ENCODE measurements at regions not wholly inside any gene's neighbourhood (a gene's known extent, or its start where the extent isn't known, plus 50 kb on each side); places are given as distances from the start of the nearest gene placed in this dataset.

- Mint-ChIP-seq H3K27me3 (ENCODE audit: low read depth) (peaks cover 6% of the 10 kb centered on the region), H3K36me3 (ENCODE audit: insufficient read depth in 1 of 3, low read depth in 3 of 3) (peaks cover 0 to 4% (median 0%) of the 10 kb centered on the region in 3 experiments; a peak in 1 of 7 replicates), H3K4me3 (no peak overlapping the region), H3K27ac (no peak overlapping the region), H3K9me3 (peaks cover 0 to 3% of the 10 kb centered on the region in 2 experiments; a peak in 1 of 5 replicates), H3K4me1 (peaks cover 0 to 4% of the 10 kb centered on the region in 2 experiments; a peak in 1 of 4 replicates)
- Histone ChIP-seq H2BK20ac (ENCODE audit: low read depth, low read length, poor library complexity, severe bottlenecking) (no peak overlapping the region), H2BK12ac (ENCODE audit: insufficient read length, low read depth, low read length) (no peak overlapping the region), H3K18ac (ENCODE audit: insufficient read length, low read depth, low read length) (no peak overlapping the region), H3K79me1 (ENCODE audit: insufficient read depth, low read depth, low read length, poor library complexity, severe bottlenecking) (no peaks in the 10 kb centered on the region), H3K14ac (ENCODE audit: insufficient read depth, low read length) (no peak overlapping the region), H4K20me1 (ENCODE audit: control insufficient read depth, insufficient read depth, insufficient read length) (no peaks in the 10 kb centered on the region), H3K27ac (ENCODE audit: insufficient read length, low read depth, low read length) (no peak overlapping the region), H4K5ac (ENCODE audit: insufficient read length, low read depth, low read length) (no peak overlapping the region), H3K27me3 (ENCODE audit: insufficient read depth, low read length) (no peaks in the 10 kb centered on the region), H2BK120ac (ENCODE audit: low read depth, low read length, poor library complexity, severe bottlenecking) (no peak overlapping the region), H3K4me2 (ENCODE audit: insufficient read depth, insufficient read length, low read length) (no peak overlapping the region), H3K23ac (ENCODE audit: insufficient read length, low read depth, low read length) (no peak overlapping the region), H2AFZ (ENCODE audit: low read length) (no peak overlapping the region), H2AK5ac (ENCODE audit: insufficient read length, low read length) (no peak overlapping the region), H3K56ac (ENCODE audit: insufficient read length, low read depth, low read length) (no peak overlapping the region), H3K9me3 (ENCODE audit: control insufficient read depth, low read depth, low read length) (no peaks in the 10 kb centered on the region), H3K4me1 (ENCODE audit: insufficient read depth, low read length) (no peaks in the 10 kb centered on the region), H3T11ph (ENCODE audit: low read length) (no peak overlapping the region), H3K9ac (ENCODE audit: extremely low read depth, insufficient read length, low read length) (no peak overlapping the region), H3K23me2 (ENCODE audit: insufficient read length, low read depth, low read length, poor library complexity, severe bottlenecking) (no peaks in the 10 kb centered on the region), H4K8ac (replicated peaks; ENCODE audit: insufficient read length, low read depth, low read length) (no peak overlapping the region), H2BK15ac (ENCODE audit: low read depth, low read length) (no peak overlapping the region), H2BK5ac (ENCODE audit: insufficient read length, low read length) (no peak overlapping the region), H3K4ac (ENCODE audit: low read depth, low read length) (no peak overlapping the region), H4K91ac (ENCODE audit: insufficient read length, low read depth, low read length) (no peak overlapping the region), H3K79me2 (ENCODE audit: insufficient read depth, low read length) (no peaks in the 10 kb centered on the region)
- no CpG with 5 or more reads among the region's 3 CpGs for WGBS (ENCODE audit: extremely low coverage, insufficient read length, low lambda C conversion rate)
- no peak for TF ChIP-seq CTCF (conservative IDR thresholded peaks at IDR 0.05)
- DNase-seq, result no peak
Measured at GRCh38 chr12:127942981-127943380, 324.0 kb upstream of the TMEM132C start.

All from H9 (cell line).